ENCODE measurements at regions not wholly inside any gene's neighbourhood (a gene's known extent, or its start where the extent isn't known, plus 50 kb on each side); places are given as distances from the start of the nearest gene placed in this dataset.

DNA sequence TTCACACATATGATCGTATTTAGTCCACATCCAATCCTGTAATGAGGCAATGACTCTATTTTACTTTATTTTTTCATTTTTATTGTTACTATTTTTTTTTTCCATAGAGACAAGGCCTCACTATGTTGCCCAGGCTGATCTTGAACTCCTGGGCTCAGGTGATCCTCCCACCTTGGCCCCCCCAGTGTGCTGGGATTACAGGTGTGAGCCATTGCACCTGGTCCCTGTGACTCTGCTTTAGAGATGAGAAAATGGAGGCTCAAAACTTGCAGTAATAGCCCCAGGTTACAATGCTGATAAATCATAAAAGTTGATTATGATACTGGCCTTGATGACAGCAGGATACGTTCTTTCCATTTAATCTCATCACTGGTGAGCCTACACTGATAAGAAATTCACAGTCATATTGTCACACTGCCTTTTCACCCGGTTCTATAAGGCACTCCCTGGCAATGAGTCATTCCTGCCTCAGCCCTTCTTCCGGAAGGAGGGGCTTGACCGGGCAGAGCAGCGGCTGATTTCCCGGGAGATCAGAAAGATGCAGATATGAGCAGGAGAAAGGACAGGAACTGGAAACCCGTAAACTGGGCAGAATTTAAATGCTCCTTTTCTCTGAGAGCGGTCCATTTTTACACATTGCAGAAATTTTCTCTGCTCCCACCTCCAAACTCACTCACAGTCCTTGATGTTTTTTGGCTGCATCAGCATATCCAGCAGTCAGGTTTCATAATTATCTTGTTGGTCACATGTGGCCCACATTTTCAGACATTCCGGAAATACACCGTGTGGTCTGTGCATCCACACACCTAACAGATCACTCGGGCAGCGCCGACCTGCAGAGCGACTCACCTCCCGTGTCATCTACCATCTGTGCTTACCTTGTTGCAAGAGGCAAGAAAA lies 616.4 kb downstream of the EFNB2 start:
- TF ChIP-seq, protein P1, sequence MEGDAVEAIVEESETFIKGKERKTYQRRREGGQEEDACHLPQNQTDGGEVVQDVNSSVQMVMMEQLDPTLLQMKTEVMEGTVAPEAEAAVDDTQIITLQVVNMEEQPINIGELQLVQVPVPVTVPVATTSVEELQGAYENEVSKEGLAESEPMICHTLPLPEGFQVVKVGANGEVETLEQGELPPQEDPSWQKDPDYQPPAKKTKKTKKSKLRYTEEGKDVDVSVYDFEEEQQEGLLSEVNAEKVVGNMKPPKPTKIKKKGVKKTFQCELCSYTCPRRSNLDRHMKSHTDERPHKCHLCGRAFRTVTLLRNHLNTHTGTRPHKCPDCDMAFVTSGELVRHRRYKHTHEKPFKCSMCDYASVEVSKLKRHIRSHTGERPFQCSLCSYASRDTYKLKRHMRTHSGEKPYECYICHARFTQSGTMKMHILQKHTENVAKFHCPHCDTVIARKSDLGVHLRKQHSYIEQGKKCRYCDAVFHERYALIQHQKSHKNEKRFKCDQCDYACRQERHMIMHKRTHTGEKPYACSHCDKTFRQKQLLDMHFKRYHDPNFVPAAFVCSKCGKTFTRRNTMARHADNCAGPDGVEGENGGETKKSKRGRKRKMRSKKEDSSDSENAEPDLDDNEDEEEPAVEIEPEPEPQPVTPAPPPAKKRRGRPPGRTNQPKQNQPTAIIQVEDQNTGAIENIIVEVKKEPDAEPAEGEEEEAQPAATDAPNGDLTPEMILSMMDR (IDR thresholded peaks at IDR 0.05; ENCODE audit: low read depth, low read length): no peak
- TF ChIP-seq POLR2A (IDR thresholded peaks at IDR 0.05; ENCODE audit: extremely low read depth, insufficient read length): no peak
- TF ChIP-seq MYC (IDR thresholded peaks at IDR 0.05; ENCODE audit: low read depth, low read length): no peak

Data from NB4 (cell line).